ENCODE measurements at regions not wholly inside any gene's neighbourhood (a gene's known extent, or its start where the extent isn't known, plus 50 kb on each side); places are given as distances from the start of the nearest gene placed in this dataset.

DNA sequence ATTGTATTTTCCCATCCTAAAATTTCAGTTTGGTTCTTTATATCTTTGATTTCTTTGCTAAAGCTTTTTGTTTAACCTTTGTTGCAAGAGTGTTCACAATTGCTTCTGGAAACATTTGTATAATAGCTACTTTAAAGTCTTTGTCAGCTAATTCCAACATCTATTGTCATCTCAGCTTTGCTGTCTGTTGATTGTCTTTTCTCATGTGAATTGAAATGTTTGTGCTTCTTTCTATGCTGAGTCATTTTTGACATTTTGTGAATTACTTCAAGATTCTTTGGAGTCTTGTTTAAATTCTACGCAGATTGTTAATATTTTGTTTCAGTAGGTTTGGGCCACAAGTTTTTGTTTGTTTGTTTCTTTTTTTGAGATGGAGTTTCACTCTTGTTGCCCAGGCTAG lies 73.2 kb downstream of the SUCNR1 start:
- no peak overlapping the region for H3K4me2 ChIP-seq
- H3K79me2 ChIP-seq (ENCODE audit: insufficient read depth, low read depth): no peaks in the 10 kb centered on the region
- no peak overlapping the region for H3K4me3 ChIP-seq (IDR thresholded peaks at IDR 0.05; ENCODE audit: insufficient read depth, low read depth, low read length)
- H3K27ac ChIP-seq: no peak overlapping the region
- H4K20me1 ChIP-seq (ENCODE audit: insufficient read depth): no peaks in the 10 kb centered on the region
- no peaks in the 10 kb centered on the region for H3K27me3 ChIP-seq (ENCODE audit: insufficient read depth, low read depth)
- no peaks in the 10 kb centered on the region for H3K36me3 ChIP-seq (ENCODE audit: insufficient read depth)
- no peaks in the 10 kb centered on the region for H3K4me1 ChIP-seq (ENCODE audit: low read depth, poor library complexity, severe bottlenecking)
- H3K9ac ChIP-seq: no peak overlapping the region
- H2AFZ ChIP-seq (ENCODE audit: low read depth): no peak overlapping the region
- TF ChIP-seq CTCF (conservative IDR thresholded peaks at IDR 0.05; ENCODE audit: low read depth, low read length): no peak

DNA sequence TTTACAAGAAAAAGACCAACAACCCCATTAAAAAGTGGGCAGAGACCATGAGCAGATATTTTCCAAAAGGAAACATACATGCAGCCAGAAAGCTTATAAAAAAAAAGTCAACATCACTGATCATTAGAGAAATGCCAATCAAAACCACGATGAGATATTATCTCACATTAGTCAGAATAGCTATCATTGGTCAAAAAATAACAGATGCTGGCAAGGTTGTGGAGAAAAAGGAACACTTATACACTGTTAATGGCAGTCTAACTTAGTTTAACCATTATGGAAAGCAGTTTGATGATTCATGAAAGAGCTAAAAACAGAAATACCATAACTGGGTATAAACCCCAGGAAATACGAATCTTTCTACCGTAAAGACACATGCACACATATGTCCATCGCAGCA lies 76.3 kb downstream of the SUCNR1 start:
- TF ChIP-seq CTCF (conservative IDR thresholded peaks at IDR 0.05; ENCODE audit: low read depth, low read length): no peak

DNA sequence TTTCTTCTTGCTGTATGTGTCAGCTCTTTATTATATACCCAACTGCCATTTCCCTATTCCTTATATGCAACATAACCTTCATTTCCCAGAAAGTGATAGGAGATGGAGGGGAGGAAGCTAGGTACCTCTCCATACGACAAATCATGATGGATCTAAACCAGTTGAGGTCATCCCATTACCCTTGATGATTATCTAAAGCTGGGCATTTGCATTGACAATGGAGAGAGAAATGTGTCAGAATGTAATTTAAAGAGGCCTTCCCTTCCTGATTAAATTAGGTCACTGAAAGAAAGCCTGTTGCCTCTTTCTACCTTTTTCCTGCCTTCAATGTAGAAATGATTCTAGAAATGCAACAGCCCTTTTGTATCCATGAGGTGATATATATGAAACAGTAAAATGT lies 81.9 kb downstream of the SUCNR1 start:
- Histone ChIP-seq H3K9ac (no peak overlapping the region), H3K36me3 (ENCODE audit: insufficient read depth) (no peaks in the 10 kb centered on the region), H2AFZ (ENCODE audit: low read depth) (no peak overlapping the region), H3K79me2 (ENCODE audit: insufficient read depth, low read depth) (no peaks in the 10 kb centered on the region), H3K27me3 (ENCODE audit: insufficient read depth, low read depth) (no peaks in the 10 kb centered on the region), H3K4me1 (ENCODE audit: low read depth, poor library complexity, severe bottlenecking) (no peaks in the 10 kb centered on the region), H3K4me3 (IDR thresholded peaks at IDR 0.05; ENCODE audit: insufficient read depth, low read depth, low read length) (no peak overlapping the region), H3K27ac (no peak overlapping the region), H3K4me2 (no peak overlapping the region), H4K20me1 (ENCODE audit: insufficient read depth) (no peaks in the 10 kb centered on the region)
- TF ChIP-seq CTCF (conservative IDR thresholded peaks at IDR 0.05; ENCODE audit: low read depth, low read length): no peak

More for the DNA sequence above, 76.3 kb downstream of the SUCNR1 start:
- H3K4me3 ChIP-seq (IDR thresholded peaks at IDR 0.05; ENCODE audit: insufficient read depth, low read depth, low read length): no peak overlapping the region
- no peaks in the 10 kb centered on the region for H3K4me1 ChIP-seq (ENCODE audit: low read depth, poor library complexity, severe bottlenecking)
- H3K9ac ChIP-seq: no peak overlapping the region
- H3K4me2 ChIP-seq: no peak overlapping the region
- H3K27ac ChIP-seq: no peak overlapping the region
- H2AFZ ChIP-seq (ENCODE audit: low read depth): no peak overlapping the region
- no peaks in the 10 kb centered on the region for H4K20me1 ChIP-seq (ENCODE audit: insufficient read depth)
- no peaks in the 10 kb centered on the region for H3K36me3 ChIP-seq (ENCODE audit: insufficient read depth)
- H3K27me3 ChIP-seq (ENCODE audit: insufficient read depth, low read depth): no peaks in the 10 kb centered on the region
- no peaks in the 10 kb centered on the region for H3K79me2 ChIP-seq (ENCODE audit: insufficient read depth, low read depth)

DNA sequence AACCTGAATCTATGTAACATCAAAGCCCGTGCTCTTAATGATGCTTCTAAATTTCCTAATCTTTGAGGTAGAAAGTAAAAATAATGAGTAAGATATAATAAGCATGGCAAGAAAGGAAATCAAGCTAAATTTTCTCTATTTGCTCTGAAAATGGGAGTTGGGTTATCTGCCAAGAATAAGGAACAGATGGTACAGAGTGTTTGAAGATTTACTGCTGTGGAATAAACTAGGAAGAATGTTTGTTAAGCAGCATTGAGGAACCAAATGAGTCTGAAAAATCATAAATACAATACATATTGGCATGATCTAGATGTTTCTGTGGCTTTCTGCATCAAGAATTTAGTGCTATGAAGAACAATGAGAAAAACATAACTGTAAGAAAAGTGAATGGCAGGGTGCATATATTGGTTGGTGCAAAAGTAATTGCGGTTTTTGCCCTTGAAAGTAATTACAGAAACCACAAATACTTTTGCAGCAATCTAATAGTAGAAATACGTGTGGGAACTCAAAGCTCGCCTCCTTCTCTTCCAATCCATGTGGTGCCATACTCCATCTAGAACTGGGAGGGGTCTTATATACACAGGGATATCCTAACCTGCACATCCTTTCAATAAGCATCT lies 87.6 kb downstream of the SUCNR1 start:
- Histone ChIP-seq H3K4me2 (no peak overlapping the region), H3K79me2 (ENCODE audit: insufficient read depth, low read depth) (no peaks in the 10 kb centered on the region), H3K27ac (no peak overlapping the region), H4K20me1 (ENCODE audit: insufficient read depth) (no peaks in the 10 kb centered on the region), H3K4me1 (ENCODE audit: low read depth, poor library complexity, severe bottlenecking) (no peaks in the 10 kb centered on the region), H3K36me3 (ENCODE audit: insufficient read depth) (no peaks in the 10 kb centered on the region), H3K9ac (no peak overlapping the region), H3K27me3 (ENCODE audit: insufficient read depth, low read depth) (no peaks in the 10 kb centered on the region), H2AFZ (ENCODE audit: low read depth) (no peak overlapping the region), H3K4me3 (IDR thresholded peaks at IDR 0.05; ENCODE audit: insufficient read depth, low read depth, low read length) (no peak overlapping the region)
- no peak for TF ChIP-seq CTCF (conservative IDR thresholded peaks at IDR 0.05; ENCODE audit: low read depth, low read length)

All from KMS-11 (cell line).